Transverse colon (tissue), 4 donors: ENCODE measurements at regions not wholly inside any gene's neighbourhood (a gene's known extent, or its start where the extent isn't known, plus 50 kb on each side); places are given as distances from the start of the nearest gene placed in this dataset.

Experiments used
- CTCF ChIP-seq, 5 experiments: fragments of 200-600 bp in 3 of 5; fragments of 450-650 bp in 2 of 5; sonication (generic) in 3 of 5; IDR thresholded peaks; 1 replicate in 2 of 5; 2 replicates in 3 of 5; pipeline ENCODE4 v1.5.1; 2016 to 2017; ENCODE audit warnings: antibody characterized with exemption in 5 of 5, inconsistent platforms in 3 of 5, mild to moderate bottlenecking in 2 of 5, moderate library complexity in 1 of 5
- POLR2A ChIP-seq: fragments of 450-650 bp; IDR thresholded peaks from one replicate; pipeline ENCODE4 v1.6.1; 2016; ENCODE audit warnings: antibody characterized with exemption, mild to moderate bottlenecking, moderate library complexity
- POLR2AphosphoS5 ChIP-seq, 3 donors: sonication (generic); formaldehyde crosslinking; IDR thresholded peaks; one replicate each; pipeline ENCODE4 v1.6.1; 2016; ENCODE audit warnings: antibody characterized with exemption in 3 of 3

- TF ChIP-seq CTCF (IDR thresholded peaks at IDR 0.05) (no peak), POLR2A (no peak), POLR2AphosphoS5 (IDR thresholded peaks at IDR 0.05) (no peak)
These were observed 203.9 kb downstream of the TBXT start for GRCh38 chr6:165963750-165964149.
